Stimulated activated naive CD8-positive, alpha-beta T cell treated with anti-CD3 and anti-CD28 coated beads, Interleukin-15, amount 100 ng/mL, for 72 hours (primary cell): ENCODE measurements at regions not wholly inside any gene's neighbourhood (a gene's known extent, or its start where the extent isn't known, plus 50 kb on each side); places are given as distances from the start of the nearest gene placed in this dataset.

Experiments
- ATAC-seq: fragments of 150-1000 bp; cut with Tn5 transposase; 2 replicates; pipeline ENCODE4 v1.10.0; 2021; ENCODE audit warnings: mild to moderate bottlenecking, moderate library complexity
- DNase-seq, 2 donors: peaks; one replicate each; pipeline ENCODE4 v3.0.0; 2021 to 2022
- H3K27ac Mint-ChIP-seq, 2 donors: one replicate each; pipeline ENCODE4 v1.8.0; 2022; ENCODE audit warnings: mild to moderate bottlenecking in 2 of 2, mixed read lengths in 2 of 2, moderate library complexity in 2 of 2
- H3K27me3 Mint-ChIP-seq: one replicate; pipeline ENCODE4 v1.8.0; 2022; ENCODE audit warnings: mixed read lengths
- H3K4me1 Mint-ChIP-seq: one replicate; pipeline ENCODE4 v1.8.0; 2022; ENCODE audit warnings: mild to moderate bottlenecking, mixed read lengths
- H3K4me3 Mint-ChIP-seq, 2 donors: one replicate each; pipeline ENCODE4 v1.8.0; 2022; ENCODE audit warnings: mild to moderate bottlenecking in 2 of 2, mixed read lengths in 2 of 2, moderate library complexity in 1 of 2
- H3K9me3 Mint-ChIP-seq, 2 donors: one replicate each; pipeline ENCODE4 v1.8.0; 2022; ENCODE audit warnings: mixed read lengths in 2 of 2

GRCh38 chr17:36825521-36825920 is 111.8 kb upstream of the LHX1 start:
- no peak overlapping the region for H3K4me3 Mint-ChIP-seq
- DNase-seq = no peak
- no peak overlapping the region for H3K27ac Mint-ChIP-seq
- no peak for ATAC-seq
- H3K9me3 Mint-ChIP-seq = no peaks in the 10 kb centered on the region
- H3K4me1 Mint-ChIP-seq = no peaks in the 10 kb centered on the region
- H3K27me3 Mint-ChIP-seq = peaks cover 77% of the 10 kb centered on the region

GRCh38 chr17:36825951-36826350 is 111.3 kb upstream of the LHX1 start:
- Mint-ChIP-seq H3K27me3 (peaks cover 73% of the 10 kb centered on the region), H3K27ac (no peak overlapping the region), H3K9me3 (no peaks in the 10 kb centered on the region)

DNA sequence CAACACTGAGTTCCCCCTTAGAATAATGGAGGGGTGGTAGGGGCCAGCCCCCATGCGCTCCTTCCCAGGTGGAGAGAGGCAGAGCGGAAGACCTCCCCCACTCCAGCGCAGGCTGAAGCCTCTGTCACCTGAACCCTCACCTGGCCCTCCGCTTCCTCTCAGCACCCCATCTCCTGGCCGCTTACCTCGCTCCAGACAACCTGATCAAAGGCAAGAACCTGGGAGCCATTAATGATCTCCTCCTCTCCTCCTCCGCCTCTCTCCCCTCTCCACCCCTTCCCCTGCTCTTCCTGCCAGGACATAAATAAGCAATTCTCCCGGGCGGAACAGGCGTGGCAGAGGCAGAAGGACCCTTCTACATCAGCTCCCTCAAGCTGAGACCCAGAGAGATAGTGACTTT is 110.2 kb upstream of the LHX1 start:
- Mint-ChIP-seq H3K27ac (no peak overlapping the region), H3K4me3 (no peak overlapping the region), H3K9me3 (no peaks in the 10 kb centered on the region), H3K27me3 (peaks cover 62% of the 10 kb centered on the region), H3K4me1 (no peaks in the 10 kb centered on the region)
- no peak for ATAC-seq
- no peak for DNase-seq

More at GRCh38 chr17:36825951-36826350, 111.3 kb upstream of the LHX1 start:
- ATAC-seq (no peak), DNase-seq (no peak)
- Mint-ChIP-seq H3K4me3 (no peak overlapping the region), H3K4me1 (no peaks in the 10 kb centered on the region)

GRCh38 chr17:36829676-36830075 is 107.6 kb upstream of the LHX1 start:
- Mint-ChIP-seq H3K27ac (no peak overlapping the region), H3K4me1 (no peaks in the 10 kb centered on the region), H3K4me3 (no peak overlapping the region), H3K9me3 (no peaks in the 10 kb centered on the region), H3K27me3 (peaks cover 46% of the 10 kb centered on the region)
- ATAC-seq (no peak), DNase-seq (no peak)

- no peaks in the 10 kb centered on the region for H3K9me3 Mint-ChIP-seq
- ATAC-seq = no peak
- H3K4me1 Mint-ChIP-seq = no peaks in the 10 kb centered on the region
- H3K27me3 Mint-ChIP-seq = peaks cover 26% of the 10 kb centered on the region
- no peak for DNase-seq
- H3K27ac Mint-ChIP-seq = no peak overlapping the region
- no peak overlapping the region for H3K4me3 Mint-ChIP-seq
These were observed 104.0 kb upstream of the LHX1 start for GRCh38 chr17:36833279-36833678.

DNA sequence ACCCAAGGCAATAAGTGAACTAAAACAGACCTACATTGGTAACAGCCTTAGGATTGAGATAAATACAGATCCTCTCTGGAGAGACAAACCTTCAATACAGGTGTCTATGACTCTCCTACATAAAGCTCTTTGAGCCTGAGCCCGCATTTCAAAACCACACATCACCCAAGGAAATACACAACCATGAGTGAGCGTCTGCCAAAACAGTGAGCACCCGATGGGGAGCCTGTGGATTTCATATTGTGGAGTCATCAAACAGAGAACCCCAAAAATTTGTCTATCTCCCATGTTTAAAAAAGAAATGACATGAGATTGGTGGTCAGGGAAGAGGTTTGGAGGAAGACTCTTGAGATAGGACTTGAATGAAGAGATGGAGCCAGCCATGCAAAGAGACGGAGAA is 102.2 kb upstream of the LHX1 start:
- no peak overlapping the region for H3K27ac Mint-ChIP-seq
- no peak overlapping the region for H3K4me3 Mint-ChIP-seq
- ATAC-seq (no peak), DNase-seq (no peak)
- peaks cover 18% of the 10 kb centered on the region for H3K27me3 Mint-ChIP-seq
- no peaks in the 10 kb centered on the region for H3K9me3 Mint-ChIP-seq
- no peaks in the 10 kb centered on the region for H3K4me1 Mint-ChIP-seq

DNA sequence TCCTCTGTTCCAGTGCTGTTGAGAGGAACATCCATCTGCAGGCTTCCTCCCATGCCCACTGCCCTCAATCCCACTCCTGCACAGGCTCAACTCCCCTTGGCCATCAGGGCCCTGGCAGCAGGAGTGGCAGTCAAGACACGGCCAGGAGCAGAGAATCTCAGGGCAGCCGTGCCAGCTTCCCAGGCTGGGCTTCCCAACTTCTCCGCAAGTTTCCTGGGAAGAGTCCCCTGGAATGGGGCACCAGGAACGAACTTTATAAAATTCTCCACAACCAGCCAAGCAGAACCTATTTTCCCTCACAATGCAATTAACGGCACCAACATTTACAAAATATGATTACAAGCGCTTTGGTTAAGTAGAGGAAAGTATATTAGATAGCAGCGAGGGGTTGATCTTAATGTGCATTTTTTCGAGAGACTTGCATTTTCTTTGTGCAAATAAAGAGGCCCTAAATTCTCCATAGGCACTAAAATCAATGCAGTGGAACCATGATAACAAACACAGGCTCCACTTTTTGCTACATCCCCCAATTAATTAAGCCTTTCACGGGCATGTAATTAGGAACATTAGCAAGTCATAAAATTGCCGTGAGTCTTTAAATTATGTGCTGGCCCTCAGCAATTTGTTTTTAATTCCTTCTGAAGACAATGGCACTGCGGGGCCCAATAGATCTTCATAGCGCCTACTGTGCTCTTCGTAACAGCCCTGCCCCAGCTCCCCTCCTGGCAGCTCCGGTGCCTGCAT is 99.9 kb upstream of the LHX1 start:
- Mint-ChIP-seq H3K4me1 (no peaks in the 10 kb centered on the region), H3K27me3 (peaks cover 25% of the 10 kb centered on the region), H3K27ac (no peak overlapping the region), H3K9me3 (no peaks in the 10 kb centered on the region), H3K4me3 (no peak overlapping the region)
- ATAC-seq (no peak), DNase-seq (no peak)

DNA sequence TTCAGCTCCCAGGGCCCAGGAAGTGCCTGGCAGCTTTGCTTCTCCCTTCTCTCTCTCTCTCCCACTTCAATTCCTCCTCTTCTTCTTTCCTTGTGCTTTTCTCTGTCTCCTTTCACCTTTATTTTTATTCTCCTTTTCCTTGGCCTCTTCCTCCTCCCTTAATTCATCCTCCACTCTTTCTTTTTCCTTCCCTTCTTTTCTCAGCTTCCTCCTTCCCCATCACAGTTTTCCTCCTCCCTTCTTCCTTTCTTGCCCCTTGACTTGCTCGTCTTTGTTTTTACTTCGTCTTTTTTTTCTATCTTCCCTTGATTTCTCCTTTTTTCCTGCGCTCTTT is 99.4 kb upstream of the LHX1 start:
- Mint-ChIP-seq H3K27ac (peak overlapping the region in 1 of 2 donors; percentile 8), H3K27me3 (peaks cover 30% of the 10 kb centered on the region)

GRCh38 chr17:36839256-36839655 is 98.0 kb upstream of the LHX1 start:
- ATAC-seq = no peak
- no peak overlapping the region for H3K27ac Mint-ChIP-seq
- H3K9me3 Mint-ChIP-seq = no peaks in the 10 kb centered on the region
- H3K4me1 Mint-ChIP-seq = peaks cover 7% of the 10 kb centered on the region
- H3K4me3 Mint-ChIP-seq = no peak overlapping the region
- DNase-seq = no peak
- H3K27me3 Mint-ChIP-seq = peaks cover 42% of the 10 kb centered on the region

More for the DNA sequence above, 99.4 kb upstream of the LHX1 start:
- ATAC-seq = no peak
- DNase-seq = no peak
- H3K4me3 Mint-ChIP-seq = no peak overlapping the region
- H3K4me1 Mint-ChIP-seq = no peaks in the 10 kb centered on the region
- no peaks in the 10 kb centered on the region for H3K9me3 Mint-ChIP-seq

- no peaks in the 10 kb centered on the region for H3K9me3 Mint-ChIP-seq
- peaks cover 55% of the 10 kb centered on the region for H3K27me3 Mint-ChIP-seq
- peaks cover 10% of the 10 kb centered on the region for H3K4me1 Mint-ChIP-seq
- DNase-seq = no peak
- ATAC-seq = no peak
- no peak overlapping the region for H3K4me3 Mint-ChIP-seq
- H3K27ac Mint-ChIP-seq = no peak overlapping the region
These were observed 96.5 kb upstream of the LHX1 start for GRCh38 chr17:36840796-36841195.

DNA sequence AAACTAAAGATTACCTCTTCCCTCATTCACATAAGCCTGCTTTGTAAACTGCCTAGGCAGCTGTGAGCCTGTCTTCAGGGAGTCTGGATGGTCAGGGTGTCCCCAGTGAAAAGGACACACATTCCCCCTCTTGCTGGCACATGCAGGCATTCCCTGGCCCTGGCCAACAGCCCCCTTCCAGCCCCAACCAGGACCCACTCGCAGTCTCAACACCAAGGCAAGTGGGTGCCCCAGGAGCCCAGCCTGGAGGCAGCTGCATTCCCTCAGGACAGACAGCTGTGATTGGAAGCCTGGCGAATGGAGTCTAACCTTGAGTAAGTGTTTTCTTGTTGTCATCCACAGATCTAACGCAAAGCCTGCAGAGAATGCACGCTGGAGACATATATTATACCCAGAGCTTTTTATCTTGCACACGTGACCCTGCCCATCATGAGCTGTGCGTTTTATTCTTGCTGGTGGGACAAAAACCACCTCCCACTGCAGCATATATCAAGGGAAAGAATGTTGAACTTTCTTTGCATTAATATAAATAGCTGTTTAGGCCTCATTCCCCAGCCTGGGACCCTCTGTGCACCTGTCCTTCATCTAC is 95.0 kb upstream of the LHX1 start:
- ATAC-seq (no peak), DNase-seq (no peak)
- Mint-ChIP-seq H3K27me3 (peaks cover 64% of the 10 kb centered on the region), H3K9me3 (no peaks in the 10 kb centered on the region), H3K4me3 (no peak overlapping the region), H3K27ac (no peak overlapping the region), H3K4me1 (peaks cover 15% of the 10 kb centered on the region)

- Mint-ChIP-seq H3K9me3 (no peaks in the 10 kb centered on the region), H3K27me3 (peaks cover 58% of the 10 kb centered on the region), H3K4me3 (no peak overlapping the region), H3K27ac (no peak overlapping the region), H3K4me1 (peaks cover 15% of the 10 kb centered on the region)
- no peak for ATAC-seq
- no peak for DNase-seq
These were observed 94.2 kb upstream of the LHX1 start for GRCh38 chr17:36842963-36843558.

- DNase-seq (no peak), ATAC-seq (no peak)
- H3K27me3 Mint-ChIP-seq = peaks cover 54% of the 10 kb centered on the region
- no peak overlapping the region for H3K4me3 Mint-ChIP-seq
- no peak overlapping the region for H3K27ac Mint-ChIP-seq
- H3K9me3 Mint-ChIP-seq = no peaks in the 10 kb centered on the region
- H3K4me1 Mint-ChIP-seq = peaks cover 15% of the 10 kb centered on the region
These were observed 93.3 kb upstream of the LHX1 start for GRCh38 chr17:36844013-36844412.

GRCh38 chr17:36844601-36845000 is 92.7 kb upstream of the LHX1 start:
- H3K9me3 Mint-ChIP-seq = no peaks in the 10 kb centered on the region
- peaks cover 54% of the 10 kb centered on the region for H3K27me3 Mint-ChIP-seq
- ATAC-seq (no peak), DNase-seq (no peak)
- H3K27ac Mint-ChIP-seq = no peak overlapping the region
- H3K4me3 Mint-ChIP-seq = no peak overlapping the region
- peaks cover 17% of the 10 kb centered on the region for H3K4me1 Mint-ChIP-seq

DNA sequence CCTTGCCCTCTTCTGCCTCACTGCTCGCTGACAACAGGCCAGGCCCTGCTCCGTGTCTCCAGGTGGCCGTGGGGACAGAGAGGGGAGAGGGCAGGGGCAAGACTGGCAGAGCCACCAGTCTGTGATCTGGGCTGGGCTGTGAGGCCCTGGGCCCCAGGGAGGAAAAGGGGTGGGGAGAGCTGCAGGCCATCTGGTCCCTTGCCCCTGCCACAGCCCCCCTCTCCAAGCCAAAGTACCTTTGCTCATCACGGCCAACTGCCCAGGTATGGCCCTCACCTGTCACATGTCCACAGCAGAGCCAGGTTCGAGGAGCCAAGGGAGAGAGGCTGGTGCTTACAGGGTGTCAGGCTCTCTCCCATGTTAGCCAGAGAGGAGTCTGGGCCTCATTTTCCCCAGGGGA is 91.4 kb upstream of the LHX1 start:
- Mint-ChIP-seq H3K9me3 (no peaks in the 10 kb centered on the region), H3K27me3 (peaks cover 54% of the 10 kb centered on the region), H3K27ac (peak overlapping the region; percentile 44 to 87), H3K4me1 (peaks cover 31% of the 10 kb centered on the region), H3K4me3 (no peak overlapping the region)
- no peak for DNase-seq
- no peak for ATAC-seq

GRCh38 chr17:36846410-36847292 is 90.6 kb upstream of the LHX1 start:
- H3K9me3 Mint-ChIP-seq = no peaks in the 10 kb centered on the region
- peaks cover 34% of the 10 kb centered on the region for H3K4me1 Mint-ChIP-seq
- peaks cover 56% of the 10 kb centered on the region for H3K27me3 Mint-ChIP-seq
- peak overlapping the region in 1 of 2 donors; percentile 56 for H3K27ac Mint-ChIP-seq
- no peak overlapping the region for H3K4me3 Mint-ChIP-seq
- ATAC-seq (no peak), DNase-seq (no peak)
